Mesenchymal stem cell (in vitro differentiated cells and primary cell): ENCODE measurements at regions not wholly inside any gene's neighbourhood (a gene's known extent, or its start where the extent isn't known, plus 50 kb on each side); places are given as distances from the start of the nearest gene placed in this dataset.

ENCODE experiments used
- DNase-seq: peaks from one replicate; pipeline ENCODE4 v3.0.0-alpha.2; 2013
- H2AFZ ChIP-seq: one replicate; pipeline ENCODE4 v1.6.1; 2013; ENCODE audit warnings: low read depth, mild to moderate bottlenecking, control low read depth, inconsistent platforms, low read length, moderate library complexity
- H2AK5ac ChIP-seq: 2 replicates; pipeline ENCODE4 v1.6.1; 2013; ENCODE audit warnings: low read length, moderate library complexity, mild to moderate bottlenecking, inconsistent platforms; ENCODE audit not compliant: severe bottlenecking
- H2BK120ac ChIP-seq: one replicate; pipeline ENCODE4 v1.6.1; 2013; ENCODE audit warnings: low read depth, mild to moderate bottlenecking, inconsistent platforms, low read length, moderate library complexity
- H2BK12ac ChIP-seq, 2 experiments: one replicate each; pipeline ENCODE4 v1.6.1; 2013; ENCODE audit warnings: inconsistent platforms in 2 of 2, low read length in 2 of 2, mild to moderate bottlenecking in 2 of 2, moderate library complexity in 2 of 2, control low read depth in 1 of 2
- H2BK15ac ChIP-seq: one replicate; pipeline ENCODE4 v1.6.1; 2013; ENCODE audit warnings: mild to moderate bottlenecking, low read depth, inconsistent platforms; ENCODE audit not compliant: poor library complexity, severe bottlenecking
- H2BK5ac ChIP-seq: 2 replicates; pipeline ENCODE4 v1.6.1; 2013; ENCODE audit warnings: low read depth, mild to moderate bottlenecking, low read length, control low read depth, inconsistent platforms; ENCODE audit not compliant: poor library complexity, severe bottlenecking
- H3K14ac ChIP-seq, 2 experiments: one replicate each; pipeline ENCODE4 v1.6.1; 2013; ENCODE audit warnings: inconsistent platforms in 2 of 2, low read length in 2 of 2, control low read depth in 1 of 2, mild to moderate bottlenecking in 1 of 2, moderate library complexity in 1 of 2
- H3K18ac ChIP-seq, 2 experiments: one replicate each; pipeline ENCODE4 v1.6.1; 2013; ENCODE audit warnings: inconsistent platforms in 2 of 2, low read length in 2 of 2, control low read depth in 1 of 2, low read depth in 1 of 2, mild to moderate bottlenecking in 1 of 2
- H3K23ac ChIP-seq, 2 experiments: one replicate each; pipeline ENCODE4 v1.6.1; 2013; ENCODE audit warnings: inconsistent platforms in 2 of 2, low read length in 2 of 2, mild to moderate bottlenecking in 2 of 2, moderate library complexity in 2 of 2, control low read depth in 1 of 2
- H3K27ac ChIP-seq: 2 replicates; pipeline ENCODE4 v1.5.1; 2013; ENCODE audit warnings: mild to moderate bottlenecking, moderate library complexity, low read length, control low read depth, inconsistent platforms; ENCODE audit not compliant: poor library complexity, severe bottlenecking
- H3K27me3 ChIP-seq, 2 experiments: 2 replicates each; pipeline versions ENCODE4 v1.6.1 to v1.7.0; 2013; ENCODE audit warnings: low read length in 2 of 2, mild to moderate bottlenecking in 2 of 2, moderate library complexity in 2 of 2, control low read depth in 1 of 2, inconsistent platforms in 1 of 2; ENCODE audit not compliant: control insufficient read depth in 1 of 2, insufficient read depth in 1 of 2
- H3K36me3 ChIP-seq, 2 experiments: 2 replicates each; pipeline versions ENCODE4 v1.6.1 to v1.7.0; 2013; ENCODE audit warnings: low read length in 2 of 2, control low read depth in 1 of 2, inconsistent platforms in 1 of 2, low read depth in 1 of 2, mild to moderate bottlenecking in 1 of 2; ENCODE audit not compliant: insufficient read depth in 2 of 2, control insufficient read depth in 1 of 2
- H3K4ac ChIP-seq, 2 experiments: one replicate each; pipeline ENCODE4 v1.6.1; 2013; ENCODE audit warnings: inconsistent platforms in 2 of 2, low read length in 2 of 2, mild to moderate bottlenecking in 2 of 2, moderate library complexity in 2 of 2, control low read depth in 1 of 2, low read depth in 1 of 2
- H3K4me1 ChIP-seq: 2 replicates; pipeline ENCODE4 v1.6.1; 2013; ENCODE audit warnings: low read depth, low read length, control low read depth; ENCODE audit not compliant: control insufficient read depth, insufficient read depth
- H3K4me2 ChIP-seq: 2 replicates; pipeline ENCODE4 v1.6.1; 2013; ENCODE audit warnings: low read length, mild to moderate bottlenecking, inconsistent platforms; ENCODE audit not compliant: poor library complexity, severe bottlenecking
- H3K4me3 ChIP-seq, 2 experiments: 2 replicates each; pipeline versions ENCODE4 v1.5.1 to v1.7.0; 2013; ENCODE audit warnings: low read length in 2 of 2, mild to moderate bottlenecking in 2 of 2, control low read depth in 1 of 2, low read depth in 1 of 2; ENCODE audit not compliant: insufficient read depth in 1 of 2
- H3K79me1 ChIP-seq: replicated peaks from 2 replicates; pipeline ENCODE4 v1.6.1; 2013; ENCODE audit warnings: mild to moderate bottlenecking, control low read depth, low read length, inconsistent platforms; ENCODE audit not compliant: poor library complexity, severe bottlenecking
- H3K9ac ChIP-seq: 2 replicates; pipeline ENCODE4 v1.7.0; 2013; ENCODE audit warnings: mild to moderate bottlenecking, low read length, moderate library complexity
- H3K9me3 ChIP-seq: 2 replicates; pipeline ENCODE4 v1.7.0; 2013; ENCODE audit warnings: mild to moderate bottlenecking, low read length; ENCODE audit not compliant: control insufficient read depth
- H4K8ac ChIP-seq: one replicate; pipeline ENCODE4 v1.6.1; 2013; ENCODE audit warnings: inconsistent platforms, mild to moderate bottlenecking, low read length, moderate library complexity
- H4K91ac ChIP-seq: one replicate; pipeline ENCODE4 v1.6.1; 2013; ENCODE audit warnings: mild to moderate bottlenecking, low read length, inconsistent platforms
- WGBS: methylation state at CpG from one replicate; pipeline ENCODE4 v1.1.7; 2013; ENCODE audit warnings: mixed read lengths; 5-methylcytosine and 5-hydroxymethylcytosine counted together

GRCh38 chr7:91323626-91324158 lies 59.5 kb downstream of the FZD1 start:
- no peak overlapping the region for H2BK12ac ChIP-seq
- no peak overlapping the region for H4K91ac ChIP-seq
- no peak overlapping the region for H2BK120ac ChIP-seq
- no peaks in the 10 kb centered on the region for H3K36me3 ChIP-seq
- H4K8ac ChIP-seq, result no peak overlapping the region
- no peaks in the 10 kb centered on the region for H3K27me3 ChIP-seq
- no peak overlapping the region for H3K9ac ChIP-seq
- H3K79me1 ChIP-seq, result no peaks in the 10 kb centered on the region
- H3K4me3 ChIP-seq, result no peak overlapping the region
- H3K18ac ChIP-seq, result no peak overlapping the region
- H3K4me2 ChIP-seq, result no peak overlapping the region
- H3K4ac ChIP-seq, result no peak overlapping the region
- WGBS, result 92% methylated on average over 2 of the region's 2 CpGs
- H3K4me1 ChIP-seq, result no peaks in the 10 kb centered on the region
- H2BK5ac ChIP-seq, result no peak overlapping the region
- H2BK15ac ChIP-seq, result no peak overlapping the region
- no peak overlapping the region for H3K23ac ChIP-seq
- no peak for DNase-seq
- no peaks in the 10 kb centered on the region for H3K9me3 ChIP-seq
- H2AK5ac ChIP-seq, result no peak overlapping the region
- H2AFZ ChIP-seq, result no peak overlapping the region
- H3K27ac ChIP-seq, result no peak overlapping the region
- H3K14ac ChIP-seq, result no peak overlapping the region

- H3K23ac ChIP-seq, result no peak overlapping the region
- no peak for DNase-seq
- no peak overlapping the region for H2BK120ac ChIP-seq
- no peaks in the 10 kb centered on the region for H3K9me3 ChIP-seq
- no peak overlapping the region for H3K18ac ChIP-seq
- H3K4me2 ChIP-seq, result no peak overlapping the region
- H3K36me3 ChIP-seq, result no peaks in the 10 kb centered on the region
- H3K27ac ChIP-seq, result no peak overlapping the region
- H4K8ac ChIP-seq, result no peak overlapping the region
- H3K4me1 ChIP-seq, result no peaks in the 10 kb centered on the region
- no peaks in the 10 kb centered on the region for H3K79me1 ChIP-seq
- H2AK5ac ChIP-seq, result no peak overlapping the region
- H2AFZ ChIP-seq, result no peak overlapping the region
- H3K4me3 ChIP-seq, result no peak overlapping the region
- no peak overlapping the region for H3K9ac ChIP-seq
- no peak overlapping the region for H3K14ac ChIP-seq
- no peak overlapping the region for H2BK15ac ChIP-seq
- no peak overlapping the region for H2BK12ac ChIP-seq
- H4K91ac ChIP-seq, result no peak overlapping the region
- no peaks in the 10 kb centered on the region for H3K27me3 ChIP-seq
- no peak overlapping the region for H3K4ac ChIP-seq
- 64% methylated on average over 3 of the region's 4 CpGs for WGBS
- no peak overlapping the region for H2BK5ac ChIP-seq
Observed at GRCh38 chr7:91324663-91325062, 60.4 kb downstream of the FZD1 start.

DNA sequence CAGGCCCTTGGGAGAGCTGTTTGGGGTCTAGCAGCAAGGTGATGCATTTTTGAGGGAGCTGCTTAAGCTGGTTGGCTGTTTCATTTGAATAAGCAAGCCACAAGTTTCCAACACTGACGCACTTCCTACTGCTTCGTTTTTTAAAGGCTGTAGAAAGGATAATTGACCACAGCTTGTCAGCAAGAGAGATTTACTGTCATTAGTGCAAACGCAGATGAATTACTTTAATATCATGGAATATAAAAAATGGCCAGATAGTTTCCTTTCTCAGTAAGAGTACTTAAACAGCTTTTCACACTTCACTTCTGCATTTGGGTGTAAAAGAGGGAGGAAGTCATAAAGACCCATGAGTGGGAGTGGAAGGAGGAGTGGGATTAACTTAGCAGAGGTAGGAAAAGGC lies 61.5 kb downstream of the FZD1 start:
- H3K23ac ChIP-seq, result no peak overlapping the region
- no peak overlapping the region for H3K27ac ChIP-seq
- H2BK5ac ChIP-seq, result no peak overlapping the region
- no peak overlapping the region for H3K4me2 ChIP-seq
- H3K9ac ChIP-seq, result no peak overlapping the region
- DNase-seq, result no peak
- no peaks in the 10 kb centered on the region for H3K79me1 ChIP-seq
- H2AK5ac ChIP-seq, result no peak overlapping the region
- no peak overlapping the region for H3K4me3 ChIP-seq
- WGBS, result 83% methylated on average over 2 of the region's 3 CpGs
- no peak overlapping the region for H2AFZ ChIP-seq
- H3K27me3 ChIP-seq, result no peaks in the 10 kb centered on the region
- H3K4ac ChIP-seq, result no peak overlapping the region
- no peaks in the 10 kb centered on the region for H3K4me1 ChIP-seq
- no peak overlapping the region for H4K8ac ChIP-seq
- H3K18ac ChIP-seq, result no peak overlapping the region
- H4K91ac ChIP-seq, result no peak overlapping the region
- no peak overlapping the region for H2BK12ac ChIP-seq
- H2BK120ac ChIP-seq, result no peak overlapping the region
- H2BK15ac ChIP-seq, result no peak overlapping the region
- H3K36me3 ChIP-seq, result no peaks in the 10 kb centered on the region
- H3K9me3 ChIP-seq, result no peaks in the 10 kb centered on the region
- no peak overlapping the region for H3K14ac ChIP-seq

DNA sequence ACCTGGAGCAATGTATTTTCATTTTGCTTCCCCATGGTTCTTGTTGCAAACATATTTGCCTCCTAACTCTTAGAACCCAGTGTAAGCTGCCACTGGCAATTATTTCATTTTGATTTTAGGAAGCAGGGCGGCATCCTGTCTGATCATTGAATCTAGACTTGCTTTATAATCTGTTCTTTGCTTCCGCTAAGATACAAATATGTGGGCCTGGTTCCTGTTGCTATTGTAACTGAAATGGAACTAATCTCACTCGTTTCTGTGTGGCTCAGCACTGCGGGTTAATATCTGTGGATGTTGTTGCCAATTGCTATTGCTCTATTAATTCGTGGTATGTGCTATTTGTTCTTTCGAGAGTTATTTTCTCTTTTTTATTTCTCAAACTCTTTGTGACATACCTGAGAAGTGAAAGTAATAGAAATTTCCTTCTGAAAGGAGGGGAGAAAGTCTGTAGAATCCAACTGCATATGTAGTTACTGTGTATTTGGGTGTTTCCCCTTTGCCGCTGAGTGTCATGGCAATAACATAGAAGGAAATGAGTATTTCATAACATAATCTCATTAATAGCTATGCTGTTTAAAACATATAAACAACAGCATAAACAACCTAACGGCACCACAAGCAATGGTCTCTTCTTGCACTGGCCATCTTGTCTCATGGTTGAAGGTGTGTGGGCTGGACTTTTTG lies 62.4 kb downstream of the FZD1 start:
- no peak for DNase-seq
- Histone ChIP-seq H2AK5ac (no peak overlapping the region), H2BK5ac (no peak overlapping the region), H3K36me3 (no peaks in the 10 kb centered on the region), H3K27ac (no peak overlapping the region), H3K4me3 (no peak overlapping the region), H3K27me3 (no peaks in the 10 kb centered on the region), H2AFZ (no peak overlapping the region), H3K9me3 (no peaks in the 10 kb centered on the region), H3K4me2 (no peak overlapping the region), H3K4me1 (no peaks in the 10 kb centered on the region), H3K18ac (no peak overlapping the region), H4K8ac (no peak overlapping the region), H3K9ac (no peak overlapping the region), H3K79me1 (no peaks in the 10 kb centered on the region), H2BK12ac (no peak overlapping the region), H3K4ac (no peak overlapping the region), H2BK120ac (no peak overlapping the region), H2BK15ac (no peak overlapping the region), H3K14ac (no peak overlapping the region), H3K23ac (no peak overlapping the region), H4K91ac (no peak overlapping the region)
- 71% methylated on average over 5 of the region's 8 CpGs for WGBS
